ENCODE measurements at regions not wholly inside any gene's neighbourhood (a gene's known extent, or its start where the extent isn't known, plus 50 kb on each side); places are given as distances from the start of the nearest gene placed in this dataset.

DNA sequence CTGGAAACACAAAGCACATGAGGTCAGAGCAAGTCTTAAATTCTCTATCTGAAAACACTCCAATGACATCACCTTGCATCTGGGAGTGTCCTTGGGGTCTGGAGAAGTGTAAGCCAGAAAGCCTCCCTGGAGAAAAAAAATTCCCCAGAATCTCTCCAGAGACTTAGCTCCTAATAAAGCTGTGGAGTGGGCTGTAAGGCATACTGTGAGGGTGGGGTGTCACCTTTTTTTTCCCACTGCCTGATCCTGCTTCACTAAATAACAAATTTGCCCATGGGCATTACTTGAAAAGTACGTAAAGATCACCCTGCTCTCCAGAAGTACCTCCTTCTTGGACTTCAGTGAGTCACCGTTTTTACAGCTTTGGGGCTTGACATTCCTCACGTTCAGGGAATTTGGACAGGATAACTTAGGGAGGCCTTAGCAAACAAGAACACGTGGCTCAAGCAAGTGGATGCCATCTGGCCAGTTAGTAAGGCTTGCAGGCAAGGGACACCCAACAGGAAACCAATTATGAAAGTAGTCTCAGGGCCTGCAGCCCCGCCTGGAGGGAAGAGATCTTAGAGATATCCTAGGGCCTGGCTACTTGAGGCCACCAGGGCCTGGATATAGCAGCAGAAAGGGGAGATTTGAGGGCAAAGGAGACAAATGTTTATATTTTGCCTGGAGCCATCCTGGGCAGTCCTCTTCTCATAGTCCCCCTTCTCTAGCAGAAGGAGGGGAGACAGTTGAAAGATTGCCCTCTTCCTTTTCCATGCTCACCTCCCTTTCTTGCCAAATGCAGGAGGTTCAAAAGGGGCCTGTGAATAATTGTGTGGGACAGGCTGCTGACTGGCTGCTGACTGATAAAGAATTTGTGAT, 60.1 kb upstream of the PLAC1 start (continued):
- peak; percentile 66 for TF ChIP-seq GLIS2 (tag by site-specific recombination; IDR thresholded peaks at IDR 0.05)
- TF ChIP-seq SCRT1 (tag by site-specific recombination; IDR thresholded peaks at IDR 0.05; ENCODE audit: borderline replicate concordance): no peak; the same call in 1 of the 2 replicates
- TF ChIP-seq ZNF561 (tag by site-specific recombination; IDR thresholded peaks at IDR 0.05; ENCODE audit: borderline replicate concordance): peak; percentile 28; the same call in 1 of the 2 replicates
- no peak for TF ChIP-seq ZNF292 (tag by site-specific recombination; IDR thresholded peaks at IDR 0.05; ENCODE audit: borderline replicate concordance, low read depth)
- TF ChIP-seq, protein P1, sequence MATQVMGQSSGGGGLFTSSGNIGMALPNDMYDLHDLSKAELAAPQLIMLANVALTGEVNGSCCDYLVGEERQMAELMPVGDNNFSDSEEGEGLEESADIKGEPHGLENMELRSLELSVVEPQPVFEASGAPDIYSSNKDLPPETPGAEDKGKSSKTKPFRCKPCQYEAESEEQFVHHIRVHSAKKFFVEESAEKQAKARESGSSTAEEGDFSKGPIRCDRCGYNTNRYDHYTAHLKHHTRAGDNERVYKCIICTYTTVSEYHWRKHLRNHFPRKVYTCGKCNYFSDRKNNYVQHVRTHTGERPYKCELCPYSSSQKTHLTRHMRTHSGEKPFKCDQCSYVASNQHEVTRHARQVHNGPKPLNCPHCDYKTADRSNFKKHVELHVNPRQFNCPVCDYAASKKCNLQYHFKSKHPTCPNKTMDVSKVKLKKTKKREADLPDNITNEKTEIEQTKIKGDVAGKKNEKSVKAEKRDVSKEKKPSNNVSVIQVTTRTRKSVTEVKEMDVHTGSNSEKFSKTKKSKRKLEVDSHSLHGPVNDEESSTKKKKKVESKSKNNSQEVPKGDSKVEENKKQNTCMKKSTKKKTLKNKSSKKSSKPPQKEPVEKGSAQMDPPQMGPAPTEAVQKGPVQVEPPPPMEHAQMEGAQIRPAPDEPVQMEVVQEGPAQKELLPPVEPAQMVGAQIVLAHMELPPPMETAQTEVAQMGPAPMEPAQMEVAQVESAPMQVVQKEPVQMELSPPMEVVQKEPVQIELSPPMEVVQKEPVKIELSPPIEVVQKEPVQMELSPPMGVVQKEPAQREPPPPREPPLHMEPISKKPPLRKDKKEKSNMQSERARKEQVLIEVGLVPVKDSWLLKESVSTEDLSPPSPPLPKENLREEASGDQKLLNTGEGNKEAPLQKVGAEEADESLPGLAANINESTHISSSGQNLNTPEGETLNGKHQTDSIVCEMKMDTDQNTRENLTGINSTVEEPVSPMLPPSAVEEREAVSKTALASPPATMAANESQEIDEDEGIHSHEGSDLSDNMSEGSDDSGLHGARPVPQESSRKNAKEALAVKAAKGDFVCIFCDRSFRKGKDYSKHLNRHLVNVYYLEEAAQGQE (tag by site-specific recombination; IDR thresholded peaks at IDR 0.05): peak; percentile 45
- TF ChIP-seq, protein P2, sequence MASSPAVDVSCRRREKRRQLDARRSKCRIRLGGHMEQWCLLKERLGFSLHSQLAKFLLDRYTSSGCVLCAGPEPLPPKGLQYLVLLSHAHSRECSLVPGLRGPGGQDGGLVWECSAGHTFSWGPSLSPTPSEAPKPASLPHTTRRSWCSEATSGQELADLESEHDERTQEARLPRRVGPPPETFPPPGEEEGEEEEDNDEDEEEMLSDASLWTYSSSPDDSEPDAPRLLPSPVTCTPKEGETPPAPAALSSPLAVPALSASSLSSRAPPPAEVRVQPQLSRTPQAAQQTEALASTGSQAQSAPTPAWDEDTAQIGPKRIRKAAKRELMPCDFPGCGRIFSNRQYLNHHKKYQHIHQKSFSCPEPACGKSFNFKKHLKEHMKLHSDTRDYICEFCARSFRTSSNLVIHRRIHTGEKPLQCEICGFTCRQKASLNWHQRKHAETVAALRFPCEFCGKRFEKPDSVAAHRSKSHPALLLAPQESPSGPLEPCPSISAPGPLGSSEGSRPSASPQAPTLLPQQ (tag by site-specific recombination; IDR thresholded peaks at IDR 0.05): peak; percentile 64
- TF ChIP-seq, protein P3, sequence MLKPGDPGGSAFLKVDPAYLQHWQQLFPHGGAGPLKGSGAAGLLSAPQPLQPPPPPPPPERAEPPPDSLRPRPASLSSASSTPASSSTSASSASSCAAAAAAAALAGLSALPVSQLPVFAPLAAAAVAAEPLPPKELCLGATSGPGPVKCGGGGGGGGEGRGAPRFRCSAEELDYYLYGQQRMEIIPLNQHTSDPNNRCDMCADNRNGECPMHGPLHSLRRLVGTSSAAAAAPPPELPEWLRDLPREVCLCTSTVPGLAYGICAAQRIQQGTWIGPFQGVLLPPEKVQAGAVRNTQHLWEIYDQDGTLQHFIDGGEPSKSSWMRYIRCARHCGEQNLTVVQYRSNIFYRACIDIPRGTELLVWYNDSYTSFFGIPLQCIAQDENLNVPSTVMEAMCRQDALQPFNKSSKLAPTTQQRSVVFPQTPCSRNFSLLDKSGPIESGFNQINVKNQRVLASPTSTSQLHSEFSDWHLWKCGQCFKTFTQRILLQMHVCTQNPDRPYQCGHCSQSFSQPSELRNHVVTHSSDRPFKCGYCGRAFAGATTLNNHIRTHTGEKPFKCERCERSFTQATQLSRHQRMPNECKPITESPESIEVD (tag by site-specific recombination; IDR thresholded peaks at IDR 0.05): peak; percentile 93
- peak; percentile 89 for TF ChIP-seq ZNF24 (tag by site-specific recombination; IDR thresholded peaks at IDR 0.05)
- no peak for TF ChIP-seq SALL2 (tag by site-specific recombination; IDR thresholded peaks at IDR 0.05; ENCODE audit: borderline replicate concordance)
- TF ChIP-seq, protein P4, sequence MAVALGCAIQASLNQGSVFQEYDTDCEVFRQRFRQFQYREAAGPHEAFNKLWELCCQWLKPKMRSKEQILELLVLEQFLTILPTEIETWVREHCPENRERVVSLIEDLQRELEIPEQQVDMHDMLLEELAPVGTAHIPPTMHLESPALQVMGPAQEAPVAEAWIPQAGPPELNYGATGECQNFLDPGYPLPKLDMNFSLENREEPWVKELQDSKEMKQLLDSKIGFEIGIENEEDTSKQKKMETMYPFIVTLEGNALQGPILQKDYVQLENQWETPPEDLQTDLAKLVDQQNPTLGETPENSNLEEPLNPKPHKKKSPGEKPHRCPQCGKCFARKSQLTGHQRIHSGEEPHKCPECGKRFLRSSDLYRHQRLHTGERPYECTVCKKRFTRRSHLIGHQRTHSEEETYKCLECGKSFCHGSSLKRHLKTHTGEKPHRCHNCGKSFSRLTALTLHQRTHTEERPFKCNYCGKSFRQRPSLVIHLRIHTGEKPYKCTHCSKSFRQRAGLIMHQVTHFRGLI (tag by site-specific recombination; IDR thresholded peaks at IDR 0.05): peak; percentile 79
- 0 out of 2 replicates have a peak, but pooled peaks have one; percentile 57 for TF ChIP-seq ZBTB8A (tag by site-specific recombination; IDR thresholded peaks at IDR 0.05)
- TF ChIP-seq ZNF140 (tag by site-specific recombination; IDR thresholded peaks at IDR 0.05): no peak
- TF ChIP-seq, protein P5, sequence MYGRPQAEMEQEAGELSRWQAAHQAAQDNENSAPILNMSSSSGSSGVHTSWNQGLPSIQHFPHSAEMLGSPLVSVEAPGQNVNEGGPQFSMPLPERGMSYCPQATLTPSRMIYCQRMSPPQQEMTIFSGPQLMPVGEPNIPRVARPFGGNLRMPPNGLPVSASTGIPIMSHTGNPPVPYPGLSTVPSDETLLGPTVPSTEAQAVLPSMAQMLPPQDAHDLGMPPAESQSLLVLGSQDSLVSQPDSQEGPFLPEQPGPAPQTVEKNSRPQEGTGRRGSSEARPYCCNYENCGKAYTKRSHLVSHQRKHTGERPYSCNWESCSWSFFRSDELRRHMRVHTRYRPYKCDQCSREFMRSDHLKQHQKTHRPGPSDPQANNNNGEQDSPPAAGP (tag by site-specific recombination; IDR thresholded peaks at IDR 0.05): peak; percentile 100
- peak; percentile 93 for TF ChIP-seq ZBTB48 (tag by site-specific recombination; IDR thresholded peaks at IDR 0.05)
- peak; percentile 14; the same call in 1 of the 2 replicates for TF ChIP-seq ZFHX2 (tag by site-specific recombination; conservative IDR thresholded peaks at IDR 0.05)
- TF ChIP-seq GLI2 (tag by site-specific recombination; IDR thresholded peaks at IDR 0.05; ENCODE audit: borderline replicate concordance, low read depth): peak; percentile 68; the same call in 1 of the 2 replicates
- TF ChIP-seq, protein P6, sequence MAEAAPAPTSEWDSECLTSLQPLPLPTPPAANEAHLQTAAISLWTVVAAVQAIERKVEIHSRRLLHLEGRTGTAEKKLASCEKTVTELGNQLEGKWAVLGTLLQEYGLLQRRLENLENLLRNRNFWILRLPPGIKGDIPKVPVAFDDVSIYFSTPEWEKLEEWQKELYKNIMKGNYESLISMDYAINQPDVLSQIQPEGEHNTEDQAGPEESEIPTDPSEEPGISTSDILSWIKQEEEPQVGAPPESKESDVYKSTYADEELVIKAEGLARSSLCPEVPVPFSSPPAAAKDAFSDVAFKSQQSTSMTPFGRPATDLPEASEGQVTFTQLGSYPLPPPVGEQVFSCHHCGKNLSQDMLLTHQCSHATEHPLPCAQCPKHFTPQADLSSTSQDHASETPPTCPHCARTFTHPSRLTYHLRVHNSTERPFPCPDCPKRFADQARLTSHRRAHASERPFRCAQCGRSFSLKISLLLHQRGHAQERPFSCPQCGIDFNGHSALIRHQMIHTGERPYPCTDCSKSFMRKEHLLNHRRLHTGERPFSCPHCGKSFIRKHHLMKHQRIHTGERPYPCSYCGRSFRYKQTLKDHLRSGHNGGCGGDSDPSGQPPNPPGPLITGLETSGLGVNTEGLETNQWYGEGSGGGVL (tag by site-specific recombination; IDR thresholded peaks at IDR 0.05): peak; percentile 55
- TF ChIP-seq KLF9 (tag by site-specific recombination; IDR thresholded peaks at IDR 0.05; ENCODE audit: low read depth): peak; percentile 47; the same call in 1 of the 2 replicates
- no peak for TF ChIP-seq ZNF302 (tag by site-specific recombination; IDR thresholded peaks at IDR 0.05; ENCODE audit: low read depth)
- no peak for TF ChIP-seq ZNF155 (tag by site-specific recombination; IDR thresholded peaks at IDR 0.05)
- TF ChIP-seq, protein P7, sequence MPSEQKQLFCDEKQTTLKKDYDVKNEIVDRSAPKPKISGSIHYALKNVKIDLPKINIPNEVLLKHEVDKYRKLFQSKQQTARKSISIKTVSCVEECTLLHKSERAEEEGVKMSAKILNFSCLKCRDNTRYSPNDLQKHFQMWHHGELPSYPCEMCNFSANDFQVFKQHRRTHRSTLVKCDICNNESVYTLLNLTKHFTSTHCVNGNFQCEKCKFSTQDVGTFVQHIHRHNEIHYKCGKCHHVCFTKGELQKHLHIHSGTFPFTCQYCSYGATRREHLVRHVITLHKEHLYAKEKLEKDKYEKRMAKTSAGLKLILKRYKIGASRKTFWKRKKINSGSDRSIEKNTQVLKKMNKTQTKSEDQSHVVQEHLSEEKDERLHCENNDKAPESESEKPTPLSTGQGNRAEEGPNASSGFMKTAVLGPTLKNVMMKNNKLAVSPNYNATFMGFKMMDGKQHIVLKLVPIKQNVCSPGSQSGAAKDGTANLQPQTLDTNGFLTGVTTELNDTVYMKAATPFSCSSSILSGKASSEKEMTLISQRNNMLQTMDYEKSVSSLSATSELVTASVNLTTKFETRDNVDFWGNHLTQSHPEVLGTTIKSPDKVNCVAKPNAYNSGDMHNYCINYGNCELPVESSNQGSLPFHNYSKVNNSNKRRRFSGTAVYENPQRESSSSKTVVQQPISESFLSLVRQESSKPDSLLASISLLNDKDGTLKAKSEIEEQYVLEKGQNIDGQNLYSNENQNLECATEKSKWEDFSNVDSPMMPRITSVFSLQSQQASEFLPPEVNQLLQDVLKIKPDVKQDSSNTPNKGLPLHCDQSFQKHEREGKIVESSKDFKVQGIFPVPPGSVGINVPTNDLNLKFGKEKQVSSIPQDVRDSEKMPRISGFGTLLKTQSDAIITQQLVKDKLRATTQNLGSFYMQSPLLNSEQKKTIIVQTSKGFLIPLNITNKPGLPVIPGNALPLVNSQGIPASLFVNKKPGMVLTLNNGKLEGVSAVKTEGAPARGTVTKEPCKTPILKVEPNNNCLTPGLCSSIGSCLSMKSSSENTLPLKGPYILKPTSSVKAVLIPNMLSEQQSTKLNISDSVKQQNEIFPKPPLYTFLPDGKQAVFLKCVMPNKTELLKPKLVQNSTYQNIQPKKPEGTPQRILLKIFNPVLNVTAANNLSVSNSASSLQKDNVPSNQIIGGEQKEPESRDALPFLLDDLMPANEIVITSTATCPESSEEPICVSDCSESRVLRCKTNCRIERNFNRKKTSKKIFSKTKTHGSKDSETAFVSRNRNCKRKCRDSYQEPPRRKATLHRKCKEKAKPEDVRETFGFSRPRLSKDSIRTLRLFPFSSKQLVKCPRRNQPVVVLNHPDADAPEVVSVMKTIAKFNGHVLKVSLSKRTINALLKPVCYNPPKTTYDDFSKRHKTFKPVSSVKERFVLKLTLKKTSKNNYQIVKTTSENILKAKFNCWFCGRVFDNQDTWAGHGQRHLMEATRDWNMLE (tag by site-specific recombination; conservative IDR thresholded peaks at IDR 0.05; ENCODE audit: low read depth): 0 out of 2 replicates have a peak, but pooled peaks have one; percentile 13
